Thoracic aorta (tissue), 2 donors: ENCODE measurements at regions not wholly inside any gene's neighbourhood (a gene's known extent, or its start where the extent isn't known, plus 50 kb on each side); places are given as distances from the start of the nearest gene placed in this dataset.

Experiments
- ATAC-seq: fragments of 150-250 bp; one replicate; pipeline ENCODE4 v1.8.0; 2017; ENCODE audit warnings: low read depth; ENCODE audit not compliant: insufficient number of reproducible peaks, low FRiP score
- DNase-seq: peaks from one replicate; pipeline ENCODE4 v3.0.0-alpha.2; 2020; ENCODE audit warnings: low spot score
- H3K27ac ChIP-seq, 2 donors: fragments of 200-600 bp; sonication (generic); 1 replicate in 1 of 2; 2 replicates in 1 of 2; pipeline ENCODE4 v1.5.1; 2016; ENCODE audit warnings: mild to moderate bottlenecking in 2 of 2, moderate library complexity in 2 of 2
- H3K27me3 ChIP-seq: fragments of 200-600 bp; sonication (generic); replicated peaks from 2 replicates; pipeline ENCODE4 v1.6.0; 2016; ENCODE audit warnings: mild to moderate bottlenecking; ENCODE audit not compliant: insufficient read depth
- H3K36me3 ChIP-seq: fragments of 200-600 bp; sonication (generic); one replicate; pipeline ENCODE4 v1.5.1; 2016
- H3K4me1 ChIP-seq, 2 donors: fragments of 200-600 bp; sonication (generic); 1 replicate in 1 of 2; 2 replicates in 1 of 2; pipeline versions ENCODE4 v1.5.1 to v1.6.0; 2016; ENCODE audit warnings: low read depth in 2 of 2, mild to moderate bottlenecking in 1 of 2; ENCODE audit not compliant: control insufficient read depth in 1 of 2
- H3K4me3 ChIP-seq: fragments of 200-600 bp; sonication (generic); 2 replicates; pipeline ENCODE4 v1.5.1; 2016; ENCODE audit warnings: mild to moderate bottlenecking
- H3K9me3 ChIP-seq: fragments of 200-600 bp; sonication (generic); 2 replicates; pipeline ENCODE4 v1.5.1; 2016
- TF ChIP-seq, protein P1 (sequence below): fragments of 200-600 bp; sonication (generic); IDR thresholded peaks from one replicate; pipeline ENCODE4 v1.5.1; 2019; ENCODE audit warnings: antibody characterized with exemption

DNA sequence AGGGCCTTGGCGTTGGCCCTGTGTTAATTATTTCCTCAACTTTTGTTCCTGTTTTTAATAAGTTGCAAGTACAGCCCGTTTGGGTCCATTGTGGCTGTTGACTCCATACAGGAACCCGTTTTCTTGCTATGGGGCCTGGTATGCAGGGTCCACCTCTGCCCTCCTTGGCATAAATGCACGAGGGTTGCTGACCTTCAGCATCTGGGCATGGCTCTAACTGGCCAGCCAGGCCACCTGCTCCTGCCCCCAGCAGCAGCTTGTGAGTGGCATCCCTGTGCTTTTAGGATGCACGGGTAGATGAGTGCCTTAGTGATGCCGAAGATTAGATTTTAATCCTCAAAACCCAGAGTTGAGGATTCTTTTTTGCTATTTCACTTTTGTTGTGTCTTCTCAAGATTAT lies 123.2 kb downstream of the GLRX3 start:
- Histone ChIP-seq H3K27me3 (no peaks in the 10 kb centered on the region), H3K4me3 (no peak overlapping the region), H3K27ac (no peak overlapping the region), H3K9me3 (no peaks in the 10 kb centered on the region), H3K4me1 (no peaks in the 10 kb centered on the region), H3K36me3 (no peaks in the 10 kb centered on the region)
- no peak for ATAC-seq
- TF ChIP-seq, protein P1, sequence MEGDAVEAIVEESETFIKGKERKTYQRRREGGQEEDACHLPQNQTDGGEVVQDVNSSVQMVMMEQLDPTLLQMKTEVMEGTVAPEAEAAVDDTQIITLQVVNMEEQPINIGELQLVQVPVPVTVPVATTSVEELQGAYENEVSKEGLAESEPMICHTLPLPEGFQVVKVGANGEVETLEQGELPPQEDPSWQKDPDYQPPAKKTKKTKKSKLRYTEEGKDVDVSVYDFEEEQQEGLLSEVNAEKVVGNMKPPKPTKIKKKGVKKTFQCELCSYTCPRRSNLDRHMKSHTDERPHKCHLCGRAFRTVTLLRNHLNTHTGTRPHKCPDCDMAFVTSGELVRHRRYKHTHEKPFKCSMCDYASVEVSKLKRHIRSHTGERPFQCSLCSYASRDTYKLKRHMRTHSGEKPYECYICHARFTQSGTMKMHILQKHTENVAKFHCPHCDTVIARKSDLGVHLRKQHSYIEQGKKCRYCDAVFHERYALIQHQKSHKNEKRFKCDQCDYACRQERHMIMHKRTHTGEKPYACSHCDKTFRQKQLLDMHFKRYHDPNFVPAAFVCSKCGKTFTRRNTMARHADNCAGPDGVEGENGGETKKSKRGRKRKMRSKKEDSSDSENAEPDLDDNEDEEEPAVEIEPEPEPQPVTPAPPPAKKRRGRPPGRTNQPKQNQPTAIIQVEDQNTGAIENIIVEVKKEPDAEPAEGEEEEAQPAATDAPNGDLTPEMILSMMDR = no peak
- DNase-seq = no peak

- no peaks in the 10 kb centered on the region for H3K9me3 ChIP-seq
- H3K4me3 ChIP-seq = no peak overlapping the region
- no peak overlapping the region for H3K27ac ChIP-seq
- TF ChIP-seq, protein P1 = no peak
- no peaks in the 10 kb centered on the region for H3K4me1 ChIP-seq
- DNase-seq = no peak
- no peaks in the 10 kb centered on the region for H3K27me3 ChIP-seq
- no peaks in the 10 kb centered on the region for H3K36me3 ChIP-seq
- no peak for ATAC-seq
Observed at GRCh38 chr10:130261306-130261705, 125.1 kb downstream of the GLRX3 start.

DNA sequence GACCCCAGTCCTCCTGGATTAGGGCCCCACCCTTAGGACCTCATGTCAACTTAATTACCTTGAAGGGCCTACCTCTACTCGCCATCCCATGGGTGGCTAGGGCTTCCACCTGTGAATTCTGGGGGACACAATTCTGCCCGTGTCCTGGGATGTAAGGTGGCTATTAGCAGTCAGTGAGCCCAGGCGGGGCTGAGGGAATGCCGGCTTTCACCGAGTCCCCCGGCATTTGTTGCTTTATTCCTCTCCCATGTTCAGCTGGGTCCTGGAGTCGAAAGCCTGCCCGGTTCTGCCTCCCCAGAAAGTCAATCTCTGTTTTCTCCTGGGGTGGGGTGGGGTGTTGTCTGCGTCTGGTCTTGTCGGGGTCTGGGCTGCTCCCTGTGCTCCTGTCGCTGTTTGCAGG lies 125.6 kb downstream of the GLRX3 start:
- no peaks in the 10 kb centered on the region for H3K36me3 ChIP-seq
- H3K4me3 ChIP-seq = no peak overlapping the region
- TF ChIP-seq, protein P1 = no peak
- ATAC-seq (no peak), DNase-seq (no peak)
- H3K27me3 ChIP-seq = no peaks in the 10 kb centered on the region
- H3K9me3 ChIP-seq = no peaks in the 10 kb centered on the region
- no peaks in the 10 kb centered on the region for H3K4me1 ChIP-seq
- H3K27ac ChIP-seq = no peak overlapping the region

- ATAC-seq (no peak), DNase-seq (no peak)
- TF ChIP-seq, protein P1 = no peak
- H3K36me3 ChIP-seq = no peaks in the 10 kb centered on the region
- no peaks in the 10 kb centered on the region for H3K4me1 ChIP-seq
- no peak overlapping the region for H3K27ac ChIP-seq
- H3K27me3 ChIP-seq = no peaks in the 10 kb centered on the region
- no peaks in the 10 kb centered on the region for H3K9me3 ChIP-seq
- no peak overlapping the region for H3K4me3 ChIP-seq
Observed at GRCh38 chr10:130263289-130263688, 127.1 kb downstream of the GLRX3 start.

DNA sequence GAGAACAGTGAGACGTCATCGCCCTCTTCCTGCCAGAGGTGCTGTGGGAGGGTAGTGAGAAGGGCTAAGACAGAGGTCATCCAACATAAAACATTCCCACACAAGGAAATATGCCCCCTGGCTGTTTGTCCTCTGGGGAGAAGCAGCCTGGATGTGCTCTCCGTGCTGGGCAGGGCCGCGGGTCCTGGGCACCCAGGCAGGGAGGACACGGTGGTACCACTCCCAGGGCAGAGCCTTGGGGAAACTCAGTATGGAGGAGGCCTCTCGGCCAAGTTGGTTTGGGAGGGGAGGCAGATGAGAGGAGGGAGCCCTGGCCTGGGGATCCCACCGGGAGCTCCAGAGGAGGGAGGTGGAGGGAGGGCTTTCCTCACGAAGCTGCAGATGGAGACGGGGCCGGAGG lies 129.4 kb downstream of the GLRX3 start:
- Histone ChIP-seq H3K4me3 (no peak overlapping the region), H3K27me3 (no peaks in the 10 kb centered on the region), H3K27ac (no peak overlapping the region), H3K4me1 (no peaks in the 10 kb centered on the region), H3K9me3 (no peaks in the 10 kb centered on the region), H3K36me3 (no peaks in the 10 kb centered on the region)
- TF ChIP-seq, protein P1 = no peak
- DNase-seq = no peak
- no peak for ATAC-seq
